NCI-H82 (cell line): ENCODE measurements at regions not wholly inside any gene's neighbourhood (a gene's known extent, or its start where the extent isn't known, plus 50 kb on each side); places are given as distances from the start of the nearest gene placed in this dataset.
"Not testable (repeated sequence)": the region's sequence is repeated elsewhere in the genome, so short reads cannot be mapped to it uniquely, and the experiment has no call there.

Source experiments
- DNase-seq: peaks from one replicate; lab custom pipeline; 2025; lab: John Stamatoyannopoulos, UW

- DNase-seq: not testable (repeated sequence)
These were observed 297.4 kb downstream of the CACNA1B start for GRCh38 chr9:138174954-138175353.

- DNase-seq: not testable (repeated sequence)
These were observed 297.8 kb downstream of the CACNA1B start for GRCh38 chr9:138175354-138175753.

- DNase-seq: not testable (repeated sequence)
These were observed 299.5 kb downstream of the CACNA1B start for GRCh38 chr9:138177091-138177490.

GRCh38 chr9:138179003-138179402 lies 301.4 kb downstream of the CACNA1B start:
- DNase-seq: not testable (repeated sequence)

- DNase-seq: not testable (repeated sequence)
These were observed 302.1 kb downstream of the CACNA1B start for GRCh38 chr9:138179671-138180070.

- DNase-seq: not testable (repeated sequence)
These were observed 304.4 kb downstream of the CACNA1B start for GRCh38 chr9:138181963-138182362.

- not testable (repeated sequence) for DNase-seq
These were observed 319.6 kb downstream of the CACNA1B start for GRCh38 chr9:138197156-138197555.

- DNase-seq: not testable (repeated sequence)
These were observed 321.4 kb downstream of the CACNA1B start for GRCh38 chr9:138198963-138199362.

GRCh38 chr9:138199917-138200316 lies 322.3 kb downstream of the CACNA1B start:
- DNase-seq: not testable (repeated sequence)

- DNase-seq: not testable (repeated sequence)
These were observed 323.0 kb downstream of the CACNA1B start for GRCh38 chr9:138200481-138201142.

- not testable (repeated sequence) for DNase-seq
These were observed 323.7 kb downstream of the CACNA1B start for GRCh38 chr9:138201167-138201889.

- not testable (repeated sequence) for DNase-seq
These were observed 324.5 kb downstream of the CACNA1B start for GRCh38 chr9:138202043-138202442.

GRCh38 chr9:138203304-138203703 lies 325.7 kb downstream of the CACNA1B start:
- not testable (repeated sequence) for DNase-seq

- not testable (repeated sequence) for DNase-seq
These were observed 326.3 kb downstream of the CACNA1B start for GRCh38 chr9:138203872-138204271.

GRCh38 chr9:138206108-138206507 lies 328.5 kb downstream of the CACNA1B start:
- not testable (repeated sequence) for DNase-seq

GRCh38 chr9:138207300-138208179 lies 330.0 kb downstream of the CACNA1B start:
- DNase-seq: not testable (repeated sequence)

- DNase-seq: not testable (repeated sequence)
These were observed 331.6 kb downstream of the CACNA1B start for GRCh38 chr9:138209071-138209644.

GRCh38 chr9:138210388-138210986 lies 332.9 kb downstream of the CACNA1B start:
- DNase-seq: not testable (repeated sequence)

GRCh38 chr9:138211070-138211469 lies 333.5 kb downstream of the CACNA1B start:
- DNase-seq: not testable (repeated sequence)

- DNase-seq: peak; percentile 24
These were observed 334.1 kb downstream of the CACNA1B start for GRCh38 chr9:138211544-138212219.

GRCh38 chr9:138212811-138213210 lies 335.2 kb downstream of the CACNA1B start:
- not testable (repeated sequence) for DNase-seq
